H1 (cell line): ENCODE measurements at regions not wholly inside any gene's neighbourhood (a gene's known extent, or its start where the extent isn't known, plus 50 kb on each side); places are given as distances from the start of the nearest gene placed in this dataset.

Source experiments
- ATF3 ChIP-seq: IDR thresholded peaks from 2 replicates; pipeline ENCODE4 v1.6.1; 2011; ENCODE audit warnings: low read depth, mild to moderate bottlenecking, low read length; ENCODE audit not compliant: insufficient read depth
- CTCF ChIP-seq, 3 experiments: IDR thresholded peaks; 1 replicate in 2 of 3; 2 replicates in 1 of 3; pipeline versions ENCODE4 v1.5.1 to v1.6.1; 2011; ENCODE audit warnings: low read length in 3 of 3, mild to moderate bottlenecking in 3 of 3, inconsistent platforms in 2 of 3, low read depth in 1 of 3, moderate library complexity in 1 of 3; ENCODE audit not compliant: insufficient read depth in 1 of 3; ENCODE audit errors: control extremely low read depth in 1 of 3
- E2F6 ChIP-seq: IDR thresholded peaks from 2 replicates; pipeline ENCODE4 v1.6.1; 2012; ENCODE audit warnings: inconsistent platforms
- EGR1 ChIP-seq: IDR thresholded peaks from 2 replicates; pipeline ENCODE4 v1.6.1; 2011; ENCODE audit warnings: low read depth, low read length, borderline replicate concordance
- EP300 ChIP-seq, 2 experiments: IDR thresholded peaks; 1 replicate in 1 of 2; 2 replicates in 1 of 2; pipeline ENCODE4 v1.6.1; 2011 to 2012; ENCODE audit warnings: low read depth in 2 of 2, low read length in 2 of 2, mild to moderate bottlenecking in 2 of 2, borderline replicate concordance in 1 of 2, inconsistent platforms in 1 of 2, moderate library complexity in 1 of 2
- MAFK ChIP-seq: IDR thresholded peaks from 2 replicates; pipeline ENCODE4 v1.6.1; 2012; ENCODE audit warnings: low read depth, mild to moderate bottlenecking, improper control_type of control experiment, low read length
- MAX ChIP-seq: IDR thresholded peaks from 2 replicates; pipeline ENCODE4 v1.6.1; 2012; ENCODE audit warnings: inconsistent platforms
- POLR2A ChIP-seq, 2 experiments: IDR thresholded peaks; 1 replicate in 1 of 2; 2 replicates in 1 of 2; pipeline ENCODE4 v1.6.1; 2011; ENCODE audit warnings: low read depth in 2 of 2, low read length in 2 of 2, mild to moderate bottlenecking in 2 of 2; ENCODE audit errors: control extremely low read depth in 1 of 2
- POLR2AphosphoS5 ChIP-seq: IDR thresholded peaks from 2 replicates; pipeline ENCODE4 v1.6.1; 2011; ENCODE audit warnings: low read depth, low read length
- SP2 ChIP-seq: IDR thresholded peaks from 2 replicates; pipeline ENCODE4 v1.6.1; 2012; ENCODE audit warnings: mild to moderate bottlenecking, low read length, inconsistent platforms
- TAF1 ChIP-seq: IDR thresholded peaks from 2 replicates; pipeline ENCODE4 v1.6.1; 2011; ENCODE audit warnings: mild to moderate bottlenecking, low read depth, low read length
- TCF12 ChIP-seq: IDR thresholded peaks from 2 replicates; pipeline ENCODE4 v1.6.1; 2011; ENCODE audit warnings: low read depth, mild to moderate bottlenecking, low read length
- TEAD4 ChIP-seq: IDR thresholded peaks from 2 replicates; pipeline ENCODE4 v1.6.1; 2012; ENCODE audit warnings: low read depth, low read length, inconsistent platforms, mixed read lengths

- no peak for TF ChIP-seq TCF12
- TF ChIP-seq CTCF (IDR thresholded peaks at IDR 0.05; ENCODE audit: control extremely low read depth in 1 of 3, insufficient read depth in 1 of 3, low read depth in 1 of 3, low read length in 3 of 3) = no peak
- TF ChIP-seq TEAD4 = no peak
- no peak for TF ChIP-seq POLR2AphosphoS5
- no peak for TF ChIP-seq MAX
- TF ChIP-seq ATF3 = no peak
- TF ChIP-seq E2F6 = no peak
- no peak for TF ChIP-seq POLR2A (IDR thresholded peaks at IDR 0.05; ENCODE audit: control extremely low read depth in 1 of 2, low read depth in 2 of 2, low read length in 2 of 2)
- no peak for TF ChIP-seq MAFK
- no peak for TF ChIP-seq EP300 (IDR thresholded peaks at IDR 0.05; ENCODE audit: borderline replicate concordance in 1 of 2, low read depth in 2 of 2, low read length in 2 of 2)
- no peak for TF ChIP-seq SP2
- TF ChIP-seq EGR1 = no peak
- no peak for TF ChIP-seq TAF1
Measured at GRCh38 chr15:35243758-35244157, 158.7 kb upstream of the NANOGP8 start.
